A673 (cell line): ENCODE measurements at regions not wholly inside any gene's neighbourhood (a gene's known extent, or its start where the extent isn't known, plus 50 kb on each side); places are given as distances from the start of the nearest gene placed in this dataset.

Experiments used
- BruUV-seq: library from RNA; stranded (reverse); fragments of 400-500 nt; replicated peaks from 2 replicates; lab custom pipeline; 2021; lab: Mats Ljungman, UMichigan
- CTCF ChIA-PET: fragments of 300-600 bp; sonication (Branson Sonifier 250); formaldehyde crosslinking; loops from one replicate; lab custom pipeline; 2022; ENCODE audit warnings: antibody characterized with exemption; lab: Charles Lee
- POLR2A ChIA-PET: fragments of 300-600 bp; sonication (Branson Sonifier 250); formaldehyde crosslinking; loops from one replicate; lab custom pipeline; 2022; ENCODE audit warnings: antibody characterized with exemption; ENCODE audit not compliant: low non-redundant PET; lab: Charles Lee
- DNase-seq: peaks from one replicate; pipeline ENCODE4 v3.0.0-alpha.2; 2015; ENCODE audit warnings: low spot score
- H3K27ac ChIP-seq: fragments of 200-600 bp; sonication (generic); 2 replicates; pipeline ENCODE4 v1.5.1; 2016; ENCODE audit warnings: mixed run types, low read depth, mild to moderate bottlenecking, mixed read lengths, antibody characterized with exemption, low read length; ENCODE audit not compliant: poor library complexity, severe bottlenecking
- H3K27me3 ChIP-seq: fragments of 200-600 bp; sonication (generic); replicated peaks from 2 replicates; pipeline ENCODE4 v1.6.1; 2017; ENCODE audit warnings: mixed run types, low read depth, mild to moderate bottlenecking, mixed read lengths, antibody characterized with exemption, low read length; ENCODE audit not compliant: insufficient read depth, poor library complexity
- H3K36me3 ChIP-seq: fragments of 200-600 bp; sonication (generic); 2 replicates; pipeline ENCODE4 v1.6.1; 2016; ENCODE audit warnings: mixed run types, mild to moderate bottlenecking, mixed read lengths, antibody characterized with exemption, low read length; ENCODE audit not compliant: insufficient read depth, poor library complexity, severe bottlenecking
- H3K4me1 ChIP-seq: fragments of 200-600 bp; sonication (generic); 2 replicates; pipeline ENCODE4 v1.6.1; 2017; ENCODE audit warnings: mixed run types, mild to moderate bottlenecking, mixed read lengths, antibody characterized with exemption, low read length; ENCODE audit not compliant: insufficient read depth, poor library complexity, severe bottlenecking
- H3K4me3 ChIP-seq: fragments of 200-600 bp; sonication (generic); 2 replicates; pipeline ENCODE4 v1.5.1; 2016; ENCODE audit warnings: low read depth, mixed run types, mild to moderate bottlenecking, mixed read lengths, low read length; ENCODE audit not compliant: poor library complexity, severe bottlenecking
- H3K9me3 ChIP-seq: fragments of 200-600 bp; sonication (generic); 2 replicates; pipeline ENCODE4 v1.6.1; 2016; ENCODE audit warnings: mixed run types, low read depth, mild to moderate bottlenecking, mixed read lengths, antibody characterized with exemption, low read length; ENCODE audit not compliant: poor library complexity, severe bottlenecking
- EZH2 ChIP-seq: fragments of 200-600 bp; sonication (generic); IDR thresholded peaks from 2 replicates; pipeline ENCODE4 v1.6.1; 2017; ENCODE audit warnings: borderline replicate concordance, low read depth, mild to moderate bottlenecking, mixed read lengths, antibody characterized with exemption, low read length; ENCODE audit not compliant: poor library complexity, severe bottlenecking
- intact Hi-C: fragments of 100-400 bp; cut with micrococcal nuclease; formaldehyde crosslinking; loops from one replicate; pipeline ENCODE4 v1.10.0; 2022; ENCODE audit not compliant: unreplicated experiment
- TF ChIP-seq, protein P1 (sequence below): fragments of 300-800, 200-600 bp; sonication (generic); conservative IDR thresholded peaks from 2 replicates; pipeline ENCODE4 v1.5.1; 2017; ENCODE audit warnings: low read depth, mild to moderate bottlenecking, antibody characterized with exemption, low read length, moderate library complexity, mixed read lengths

DNA sequence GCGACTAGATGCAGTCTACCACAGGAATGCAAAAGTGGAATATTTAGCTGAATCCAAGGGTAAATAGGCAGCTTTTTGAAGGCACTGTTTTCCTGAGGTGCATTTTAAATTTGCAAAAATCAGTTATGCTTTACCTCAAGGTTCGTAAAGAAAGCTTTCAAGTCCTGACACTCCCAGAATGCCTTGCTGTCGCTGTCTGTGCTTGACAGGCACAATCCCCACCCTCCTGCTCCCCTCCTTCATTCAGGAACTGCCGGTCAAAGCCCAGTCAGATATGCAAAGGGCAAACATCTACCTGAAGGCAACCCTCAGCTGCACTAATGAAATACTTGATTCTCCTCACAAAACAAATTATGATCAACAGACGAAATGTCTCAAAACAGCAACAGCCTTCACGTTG is 97.4 kb upstream of the DDX18 start:
- H3K27me3 ChIP-seq = peaks cover 7% of the 10 kb centered on the region
- intact Hi-C loops = no loop called here
- H3K36me3 ChIP-seq = no peaks in the 10 kb centered on the region
- CTCF ChIA-PET = no interaction called here
- DNase-seq = no peak
- no peaks in the 10 kb centered on the region for H3K9me3 ChIP-seq
- POLR2A ChIA-PET = no interaction called here
- no peak overlapping the region for H3K4me3 ChIP-seq
- no peak overlapping the region for H3K27ac ChIP-seq
- BruUV-seq = no TSS peak
- H3K4me1 ChIP-seq = no peaks in the 10 kb centered on the region
- no peak for TF ChIP-seq EZH2

DNA sequence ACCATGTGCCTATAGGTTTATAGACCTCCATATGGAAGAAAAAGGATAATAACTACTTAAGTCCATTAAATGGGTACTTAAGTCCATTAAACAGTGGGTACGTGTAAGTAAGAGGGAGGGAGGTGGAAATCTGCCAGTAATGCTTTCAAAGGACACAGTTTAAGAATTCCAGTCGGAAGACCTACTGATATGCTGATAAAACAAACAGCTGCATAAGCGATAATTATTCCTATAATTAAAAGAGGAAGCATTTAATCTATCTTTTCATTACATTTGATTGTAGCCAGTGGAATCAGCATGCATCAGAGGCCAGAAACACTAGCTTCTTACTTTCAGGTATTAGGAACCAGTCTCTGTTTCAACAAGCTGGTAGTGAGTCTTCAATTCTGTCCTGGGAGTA is 96.4 kb upstream of the DDX18 start:
- TF ChIP-seq EZH2 = no peak
- TF ChIP-seq, protein P1, sequence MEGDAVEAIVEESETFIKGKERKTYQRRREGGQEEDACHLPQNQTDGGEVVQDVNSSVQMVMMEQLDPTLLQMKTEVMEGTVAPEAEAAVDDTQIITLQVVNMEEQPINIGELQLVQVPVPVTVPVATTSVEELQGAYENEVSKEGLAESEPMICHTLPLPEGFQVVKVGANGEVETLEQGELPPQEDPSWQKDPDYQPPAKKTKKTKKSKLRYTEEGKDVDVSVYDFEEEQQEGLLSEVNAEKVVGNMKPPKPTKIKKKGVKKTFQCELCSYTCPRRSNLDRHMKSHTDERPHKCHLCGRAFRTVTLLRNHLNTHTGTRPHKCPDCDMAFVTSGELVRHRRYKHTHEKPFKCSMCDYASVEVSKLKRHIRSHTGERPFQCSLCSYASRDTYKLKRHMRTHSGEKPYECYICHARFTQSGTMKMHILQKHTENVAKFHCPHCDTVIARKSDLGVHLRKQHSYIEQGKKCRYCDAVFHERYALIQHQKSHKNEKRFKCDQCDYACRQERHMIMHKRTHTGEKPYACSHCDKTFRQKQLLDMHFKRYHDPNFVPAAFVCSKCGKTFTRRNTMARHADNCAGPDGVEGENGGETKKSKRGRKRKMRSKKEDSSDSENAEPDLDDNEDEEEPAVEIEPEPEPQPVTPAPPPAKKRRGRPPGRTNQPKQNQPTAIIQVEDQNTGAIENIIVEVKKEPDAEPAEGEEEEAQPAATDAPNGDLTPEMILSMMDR = no peak
- Histone ChIP-seq H3K27me3 (peaks cover 7% of the 10 kb centered on the region), H3K36me3 (no peaks in the 10 kb centered on the region), H3K9me3 (no peaks in the 10 kb centered on the region), H3K4me1 (no peaks in the 10 kb centered on the region), H3K4me3 (no peak overlapping the region), H3K27ac (no peak overlapping the region)
- CTCF ChIA-PET = no interaction called here
- DNase-seq = no peak
- POLR2A ChIA-PET = no interaction called here
- intact Hi-C loops = no loop called here
- no TSS peak for BruUV-seq

DNA sequence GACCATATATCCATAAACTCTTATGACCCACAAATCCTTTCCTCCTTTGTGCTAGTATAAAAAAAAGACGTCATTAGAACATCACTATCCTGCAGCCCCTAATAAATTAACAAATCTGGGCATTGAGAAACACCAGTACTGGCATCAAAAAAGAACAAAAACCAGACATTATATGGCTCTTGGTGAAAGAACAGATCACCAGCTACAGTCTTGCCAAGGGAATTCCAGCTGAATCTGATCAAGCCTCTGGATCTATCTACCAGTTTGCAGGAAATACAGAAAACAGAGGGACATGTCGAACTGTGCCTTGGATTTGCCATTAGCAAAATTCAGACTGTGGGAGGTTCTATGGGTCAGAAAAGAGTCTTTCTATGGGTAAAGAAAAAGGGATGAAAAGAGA is 93.7 kb upstream of the DDX18 start:
- Histone ChIP-seq H3K9me3 (no peaks in the 10 kb centered on the region), H3K36me3 (no peaks in the 10 kb centered on the region), H3K27me3 (no peaks in the 10 kb centered on the region), H3K4me1 (no peaks in the 10 kb centered on the region), H3K27ac (no peak overlapping the region), H3K4me3 (no peak overlapping the region)
- TF ChIP-seq EZH2 = no peak
- TF ChIP-seq, protein P1 = no peak
- ChIA-PET POLR2A (no interaction called here), CTCF (no interaction called here)
- DNase-seq = no peak
- BruUV-seq = no TSS peak
- intact Hi-C loops = no loop called here

DNA sequence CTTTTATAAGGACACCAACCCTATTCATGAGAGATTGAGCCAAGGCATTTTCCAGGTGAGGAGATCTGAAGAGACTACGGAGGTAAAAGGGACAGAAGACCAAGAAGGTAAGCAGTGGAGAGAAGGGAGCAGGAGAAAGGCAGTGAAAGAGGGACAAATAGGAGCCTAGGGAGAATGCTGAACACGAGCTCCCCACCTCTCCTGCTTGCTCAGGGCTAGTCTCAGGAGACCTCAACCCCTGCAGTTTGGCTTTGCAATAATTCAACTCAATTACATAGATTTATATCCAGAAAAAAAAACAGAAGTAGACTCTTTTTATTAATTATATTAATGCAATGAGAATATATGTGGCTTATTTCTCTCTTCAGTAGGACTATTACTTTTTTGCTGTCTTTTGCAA is 91.0 kb upstream of the DDX18 start:
- no TSS peak for BruUV-seq
- ChIA-PET CTCF (no interaction called here), POLR2A (no interaction called here)

More for the DNA sequence above, 91.0 kb upstream of the DDX18 start:
- no peak for TF ChIP-seq EZH2
- TF ChIP-seq, protein P1 = no peak
- Histone ChIP-seq H3K27me3 (no peaks in the 10 kb centered on the region), H3K9me3 (no peaks in the 10 kb centered on the region), H3K36me3 (no peaks in the 10 kb centered on the region), H3K4me1 (no peaks in the 10 kb centered on the region), H3K27ac (no peak overlapping the region), H3K4me3 (no peak overlapping the region)
- intact Hi-C loops = no loop called here
- no peak for DNase-seq
